ENCODE measurements at regions not wholly inside any gene's neighbourhood (a gene's known extent, or its start where the extent isn't known, plus 50 kb on each side); places are given as distances from the start of the nearest gene placed in this dataset.

- DNase-seq = no peak
- Histone ChIP-seq H3K4me3 (no peak overlapping the region), H3K27me3 (no peaks in the 10 kb centered on the region), H3K4me1 (no peaks in the 10 kb centered on the region), H3K9me3 (no peaks in the 10 kb centered on the region), H3K27ac (no peak overlapping the region), H3K36me3 (no peaks in the 10 kb centered on the region)
- intact Hi-C loops (cut with DNase I; ENCODE audit: low total_unique reads) = no loop called here
- TF ChIP-seq POLR2A (IDR thresholded peaks at IDR 0.05) (no peak), CTCF (IDR thresholded peaks at IDR 0.05) (no peak)
Measured at GRCh38 chr13:106138620-106139019, 396.8 kb downstream of the EFNB2 start.

DNA sequence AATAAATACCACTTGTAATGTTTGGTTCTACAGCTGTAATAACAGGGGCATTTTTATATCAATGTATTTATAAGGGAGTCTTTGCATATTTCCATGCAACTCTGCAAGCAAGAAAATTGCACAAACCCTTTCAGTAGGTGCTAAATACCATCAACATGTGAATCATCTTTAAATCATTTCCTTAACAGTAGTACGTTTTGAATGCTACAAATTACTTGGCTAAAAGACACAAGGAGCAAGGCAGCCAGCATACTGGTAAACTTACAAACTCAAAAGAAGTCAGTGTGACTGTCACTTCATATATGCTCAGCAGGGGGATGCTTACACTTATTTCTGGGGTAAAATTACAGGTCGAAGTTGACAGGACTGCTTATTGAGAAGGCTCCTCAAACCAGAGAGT is 402.4 kb downstream of the EFNB2 start:
- no peaks in the 10 kb centered on the region for H3K27me3 ChIP-seq
- no peak overlapping the region for H3K4me3 ChIP-seq
- no peaks in the 10 kb centered on the region for H3K36me3 ChIP-seq
- TF ChIP-seq CTCF (IDR thresholded peaks at IDR 0.05) (no peak), POLR2A (IDR thresholded peaks at IDR 0.05) (no peak)
- no peak for DNase-seq
- intact Hi-C loops (cut with DNase I; ENCODE audit: low total_unique reads) = no loop called here
- H3K4me1 ChIP-seq = no peaks in the 10 kb centered on the region
- H3K27ac ChIP-seq = no peak overlapping the region
- H3K9me3 ChIP-seq = no peaks in the 10 kb centered on the region

DNA sequence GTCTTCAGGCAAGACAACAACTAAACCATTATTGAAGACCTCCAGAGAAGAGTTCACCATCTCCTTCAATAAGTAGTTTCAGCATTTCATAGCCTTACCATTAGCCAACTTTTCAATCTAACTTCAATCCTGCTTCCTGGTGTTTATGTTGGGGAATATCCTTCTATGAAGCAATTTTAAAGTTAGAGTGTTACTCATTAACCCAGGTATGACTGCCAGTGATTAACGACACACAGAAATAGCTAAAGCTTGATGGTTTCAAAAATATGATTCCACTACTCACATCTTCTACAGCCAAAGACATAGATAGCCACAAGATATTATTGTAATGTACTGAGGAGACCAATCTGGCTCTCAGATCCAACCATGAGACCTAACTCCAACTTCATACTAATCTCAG is 403.2 kb downstream of the EFNB2 start:
- Histone ChIP-seq H3K27me3 (no peaks in the 10 kb centered on the region), H3K36me3 (no peaks in the 10 kb centered on the region), H3K4me1 (no peaks in the 10 kb centered on the region), H3K4me3 (no peak overlapping the region), H3K9me3 (no peaks in the 10 kb centered on the region), H3K27ac (no peak overlapping the region)
- no peak for DNase-seq
- TF ChIP-seq POLR2A (IDR thresholded peaks at IDR 0.05) (no peak), CTCF (IDR thresholded peaks at IDR 0.05) (no peak)
- intact Hi-C loops (cut with DNase I; ENCODE audit: low total_unique reads) = no loop called here

- H3K27ac ChIP-seq = no peak overlapping the region
- H3K9me3 ChIP-seq = no peaks in the 10 kb centered on the region
- no peaks in the 10 kb centered on the region for H3K27me3 ChIP-seq
- H3K36me3 ChIP-seq = no peaks in the 10 kb centered on the region
- H3K4me3 ChIP-seq = no peak overlapping the region
- no peak for DNase-seq
- H3K4me1 ChIP-seq = no peaks in the 10 kb centered on the region
- no peak for TF ChIP-seq POLR2A (IDR thresholded peaks at IDR 0.05)
- no peak for TF ChIP-seq CTCF (IDR thresholded peaks at IDR 0.05)
- intact Hi-C loops (cut with DNase I; ENCODE audit: low total_unique reads) = no loop called here
Measured at GRCh38 chr13:106129993-106130392, 405.5 kb downstream of the EFNB2 start.

- Histone ChIP-seq H3K36me3 (no peaks in the 10 kb centered on the region), H3K27ac (no peak overlapping the region), H3K4me3 (no peak overlapping the region), H3K9me3 (no peaks in the 10 kb centered on the region), H3K27me3 (no peaks in the 10 kb centered on the region), H3K4me1 (no peaks in the 10 kb centered on the region)
- intact Hi-C loops (cut with DNase I; ENCODE audit: low total_unique reads) = no loop called here
- DNase-seq = no peak
- TF ChIP-seq POLR2A (IDR thresholded peaks at IDR 0.05) (no peak), CTCF (IDR thresholded peaks at IDR 0.05) (no peak)
Measured at GRCh38 chr13:106129273-106129672, 406.2 kb downstream of the EFNB2 start.
